Stimulated activated CD4-positive, alpha-beta T cell treated with anti-CD3 and anti-CD28 coated beads, Interleukin-12 subunit alpha, Interleukin-12 subunit beta, amount 100 ng/mL, for 24 hours (primary cell): ENCODE measurements at regions not wholly inside any gene's neighbourhood (a gene's known extent, or its start where the extent isn't known, plus 50 kb on each side); places are given as distances from the start of the nearest gene placed in this dataset.
"Not testable (repeated sequence)": the region's sequence is repeated elsewhere in the genome, so short reads cannot be mapped to it uniquely, and the experiment has no call there.

Experiments used
- DNase-seq, 2 experiments: peaks; one replicate each; pipeline ENCODE4 v3.0.0-alpha.2; 2020; ENCODE audit warnings: low read depth in 2 of 2

DNA sequence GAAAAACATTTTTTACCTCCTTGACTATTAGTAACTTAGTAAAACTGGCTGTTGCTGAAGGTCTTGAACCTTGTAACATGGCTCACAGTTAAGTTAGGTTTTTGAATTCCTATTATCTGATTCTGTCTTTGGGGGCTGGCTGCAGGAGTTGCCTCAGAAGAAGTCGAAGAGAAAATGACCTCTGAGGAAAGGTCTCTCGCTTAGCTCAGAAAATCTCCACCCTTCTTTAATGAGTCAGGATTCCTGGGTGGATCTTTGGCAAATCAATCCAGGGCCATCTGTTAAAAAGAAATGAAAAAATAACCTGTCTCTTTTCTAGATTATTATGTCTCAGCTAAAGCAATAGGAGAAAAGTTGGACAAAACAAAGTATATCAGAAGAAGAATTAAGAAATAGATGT, 267.8 kb upstream of the SEMA3C start:
- no peak for DNase-seq

- no peak for DNase-seq
Observed at GRCh38 chr7:81185072-81185471, 266.2 kb upstream of the SEMA3C start.

GRCh38 chr7:81183326-81183725, 264.5 kb upstream of the SEMA3C start:
- no peak for DNase-seq

GRCh38 chr7:81182056-81182455, 263.2 kb upstream of the SEMA3C start:
- DNase-seq: not testable (repeated sequence)

GRCh38 chr7:81181066-81181465, 262.2 kb upstream of the SEMA3C start:
- DNase-seq: no peak

DNA sequence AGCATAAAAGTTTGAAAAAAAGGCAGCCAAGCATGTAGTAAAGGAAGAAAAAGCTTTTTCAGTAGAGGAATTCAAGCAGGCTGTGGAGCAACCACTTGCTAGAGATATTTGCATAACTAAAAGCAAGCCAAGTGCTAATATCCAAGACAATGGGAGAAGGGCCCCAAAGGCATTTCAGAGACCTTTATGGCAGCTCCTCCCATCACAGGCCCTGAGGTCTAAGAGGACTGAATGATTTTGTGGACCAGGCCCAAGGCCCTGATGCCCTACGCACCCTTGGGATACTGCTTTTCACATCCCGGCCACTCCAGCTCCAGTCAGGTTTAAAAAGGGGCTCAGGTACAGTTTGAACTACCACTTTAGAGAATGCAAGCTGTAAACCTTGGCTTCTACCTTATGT, 261.7 kb upstream of the SEMA3C start:
- no peak for DNase-seq

DNA sequence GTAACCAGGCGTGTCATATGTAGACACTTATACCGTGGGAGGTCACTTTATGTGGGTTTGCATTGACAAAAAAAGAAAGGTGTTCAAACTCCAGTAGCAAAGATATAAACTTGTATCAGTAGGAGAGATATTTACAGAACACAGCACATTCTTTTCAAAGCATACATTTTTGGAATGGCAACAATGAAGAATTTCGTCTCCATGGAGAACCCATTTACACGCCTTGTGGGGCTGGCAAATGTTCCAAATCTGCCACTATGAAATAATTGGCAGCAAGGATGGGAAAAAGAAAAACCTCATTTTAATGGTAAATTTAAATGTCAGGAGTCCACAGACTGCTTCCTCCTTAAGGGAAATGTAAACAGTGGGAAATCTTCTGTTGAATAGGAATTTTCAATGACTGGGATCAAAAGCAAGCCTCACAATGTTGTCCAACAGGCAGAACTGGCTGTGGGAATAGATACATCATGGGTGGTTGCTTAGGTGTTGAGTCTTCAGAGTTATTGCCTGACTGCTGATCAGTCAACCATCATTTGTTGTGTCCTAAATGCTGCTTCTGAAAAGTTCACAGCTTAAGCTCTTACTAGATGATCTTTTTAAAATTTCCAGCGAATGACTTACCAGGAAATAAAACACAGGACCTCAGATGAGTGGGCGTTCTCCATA, 256.6 kb upstream of the SEMA3C start:
- DNase-seq: no peak

GRCh38 chr7:81173766-81174281, 255.0 kb upstream of the SEMA3C start:
- DNase-seq: no peak

- no peak for DNase-seq
Observed at GRCh38 chr7:81170291-81170690, 251.4 kb upstream of the SEMA3C start.

DNA sequence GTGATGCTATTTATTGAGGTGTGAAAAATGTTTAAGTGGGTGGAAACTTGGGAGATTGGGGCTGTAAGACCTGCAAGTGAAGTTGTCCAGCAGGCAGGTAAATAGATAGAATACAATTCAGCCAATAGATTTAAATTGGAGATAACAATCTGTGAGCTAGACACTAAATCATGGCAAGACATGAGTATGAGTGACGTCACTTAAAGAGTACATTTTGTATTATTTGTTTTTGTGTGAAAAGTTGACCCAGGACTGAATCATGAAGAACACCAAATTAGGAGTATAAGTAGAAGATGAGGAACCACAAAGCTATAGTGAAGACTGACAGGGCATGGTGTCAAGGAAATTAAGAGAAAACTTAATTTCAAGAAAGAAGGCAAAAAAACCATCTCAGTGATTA, 249.1 kb upstream of the SEMA3C start:
- DNase-seq: no peak

- DNase-seq: no peak
Observed at GRCh38 chr7:81165070-81165469, 246.2 kb upstream of the SEMA3C start.

- DNase-seq: no peak
Observed at GRCh38 chr7:81162771-81163525, 244.1 kb upstream of the SEMA3C start.

- DNase-seq: no peak
Observed at GRCh38 chr7:81162234-81162633, 243.4 kb upstream of the SEMA3C start.

GRCh38 chr7:81161451-81162075, 242.7 kb upstream of the SEMA3C start:
- DNase-seq: no peak

DNA sequence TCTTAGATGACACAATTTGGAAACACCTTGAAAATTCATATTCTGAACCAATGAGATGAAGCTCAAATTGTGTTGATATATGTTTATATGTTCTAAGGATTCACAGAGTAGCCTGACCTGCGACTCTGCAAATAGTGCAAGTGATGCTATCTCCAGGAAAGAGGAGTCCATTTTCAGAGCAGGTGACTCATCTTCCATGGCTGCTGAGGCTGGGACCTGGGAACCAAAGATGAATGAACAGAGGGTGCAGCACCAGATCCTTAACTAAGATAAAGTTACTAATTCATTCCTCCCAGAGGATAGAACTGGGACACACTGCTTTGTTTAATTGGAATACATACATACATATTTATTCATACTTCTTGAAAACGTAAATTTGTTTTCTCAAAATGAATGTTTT, 240.6 kb upstream of the SEMA3C start:
- no peak for DNase-seq

DNA sequence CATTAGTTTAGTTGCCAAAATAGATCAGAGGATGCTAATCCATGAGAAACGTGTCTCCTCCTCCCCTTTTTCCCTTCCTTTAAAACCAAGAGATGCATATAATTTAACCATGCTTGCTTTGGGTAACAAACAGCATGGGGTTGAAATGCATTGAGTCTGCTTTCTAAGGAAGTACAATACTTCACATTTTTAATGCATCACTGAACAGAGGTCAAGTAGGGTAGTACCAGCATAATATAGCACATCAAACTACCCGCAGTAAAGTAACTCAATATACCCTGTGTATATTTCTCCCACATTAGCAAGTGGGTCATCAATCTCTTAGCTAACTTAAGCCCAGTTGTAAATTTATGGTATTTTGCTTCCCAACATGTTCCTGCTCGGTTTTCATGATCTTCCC, 239.3 kb upstream of the SEMA3C start:
- DNase-seq: no peak

DNA sequence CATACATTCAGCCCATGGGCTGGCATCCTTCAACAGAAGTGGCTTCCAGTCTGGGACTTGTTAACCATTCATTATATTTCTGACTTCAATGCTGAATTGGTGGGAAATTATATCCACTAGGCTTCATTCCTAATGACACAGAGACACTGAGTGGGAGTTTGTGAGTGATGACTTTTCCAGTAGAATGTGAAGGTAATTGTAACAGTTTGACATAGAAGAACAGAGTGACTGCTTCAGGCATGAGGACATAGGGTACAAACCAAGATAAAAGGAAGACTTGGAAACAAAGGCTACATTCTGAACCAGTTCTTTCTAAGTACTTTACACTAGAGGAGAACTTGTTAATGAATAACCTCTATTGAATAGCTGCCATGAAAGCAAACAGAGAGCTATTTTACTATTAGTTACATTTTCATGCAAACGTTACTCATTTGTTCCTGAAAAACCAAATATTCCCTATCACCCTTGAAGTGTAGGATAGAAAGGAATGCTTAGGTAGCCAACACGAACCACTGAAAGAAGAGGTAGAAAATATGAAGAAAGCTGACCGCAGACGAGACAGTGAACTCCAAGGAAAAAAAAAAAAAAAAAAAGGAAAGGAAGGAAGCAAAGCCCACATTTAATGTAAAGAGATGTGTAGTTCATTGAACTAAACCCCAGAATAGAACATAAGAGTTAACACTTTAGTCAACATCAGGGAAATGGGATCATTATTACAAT, 237.0 kb upstream of the SEMA3C start:
- DNase-seq: no peak

- DNase-seq: no peak
Observed at GRCh38 chr7:81154565-81154964, 235.7 kb upstream of the SEMA3C start.

DNA sequence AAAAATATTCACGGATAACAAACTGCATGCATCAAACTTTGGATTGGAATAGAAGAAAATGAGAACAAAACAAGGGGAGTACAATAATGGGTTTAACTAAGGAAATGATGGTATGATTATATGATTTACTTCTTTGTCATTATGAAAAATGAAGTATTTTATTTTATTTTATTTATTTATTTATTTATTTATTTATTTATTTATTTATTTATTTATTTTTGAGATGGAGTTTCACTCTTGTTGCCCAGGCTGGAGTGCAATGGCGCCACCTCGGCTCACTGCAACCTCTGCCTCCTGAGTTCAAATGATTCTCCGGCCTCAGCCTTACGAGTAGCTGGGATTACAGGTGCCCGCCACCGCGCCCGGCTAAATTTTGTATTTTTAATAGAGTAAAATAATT, 234.1 kb upstream of the SEMA3C start:
- DNase-seq: not testable (repeated sequence)

DNA sequence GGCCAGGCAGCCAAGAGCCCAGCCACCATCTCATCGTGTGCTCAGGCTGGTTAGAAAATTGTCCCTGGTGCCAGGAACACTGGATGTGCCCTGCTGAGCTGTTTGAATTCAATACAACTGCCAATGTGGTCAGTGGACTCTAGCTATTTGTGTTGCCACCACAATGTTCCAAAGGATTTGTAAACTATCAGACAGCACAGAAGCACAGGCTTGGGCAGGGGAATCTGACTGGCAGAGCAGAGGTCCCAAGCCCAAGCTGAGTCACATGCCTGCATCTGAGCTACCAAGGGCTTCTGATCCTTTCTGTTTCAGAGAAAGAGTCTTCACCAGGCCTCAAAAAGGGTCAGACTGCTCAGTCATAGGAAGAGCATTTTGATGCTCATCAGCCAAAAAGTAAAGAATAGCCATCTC, 232.1 kb upstream of the SEMA3C start:
- no peak for DNase-seq

- DNase-seq: no peak
Observed at GRCh38 chr7:81143856-81144255, 225.0 kb upstream of the SEMA3C start.
